ENCODE measurements at regions not wholly inside any gene's neighbourhood (a gene's known extent, or its start where the extent isn't known, plus 50 kb on each side); places are given as distances from the start of the nearest gene placed in this dataset.

GRCh38 chr5:86155796-86156195 lies 461.9 kb upstream of the COX7C start:
- TF ChIP-seq TAF1 (CRISPR knock-in tag; IDR thresholded peaks at IDR 0.05) (no peak), EZH2 (conservative IDR thresholded peaks at IDR 0.05; ENCODE audit: low read depth, low read length) (no peak), ZNF772 (CRISPR knock-in tag; IDR thresholded peaks at IDR 0.05) (no peak), SOX6 (IDR thresholded peaks at IDR 0.05) (no peak), SOX6 (CRISPR knock-in tag; IDR thresholded peaks at IDR 0.05) (no peak), ZNF513 (CRISPR knock-in tag; conservative IDR thresholded peaks at IDR 0.05) (no peak), ZSCAN25 (CRISPR knock-in tag; IDR thresholded peaks at IDR 0.05) (no peak)
- TF ChIP-seq, protein P1, sequence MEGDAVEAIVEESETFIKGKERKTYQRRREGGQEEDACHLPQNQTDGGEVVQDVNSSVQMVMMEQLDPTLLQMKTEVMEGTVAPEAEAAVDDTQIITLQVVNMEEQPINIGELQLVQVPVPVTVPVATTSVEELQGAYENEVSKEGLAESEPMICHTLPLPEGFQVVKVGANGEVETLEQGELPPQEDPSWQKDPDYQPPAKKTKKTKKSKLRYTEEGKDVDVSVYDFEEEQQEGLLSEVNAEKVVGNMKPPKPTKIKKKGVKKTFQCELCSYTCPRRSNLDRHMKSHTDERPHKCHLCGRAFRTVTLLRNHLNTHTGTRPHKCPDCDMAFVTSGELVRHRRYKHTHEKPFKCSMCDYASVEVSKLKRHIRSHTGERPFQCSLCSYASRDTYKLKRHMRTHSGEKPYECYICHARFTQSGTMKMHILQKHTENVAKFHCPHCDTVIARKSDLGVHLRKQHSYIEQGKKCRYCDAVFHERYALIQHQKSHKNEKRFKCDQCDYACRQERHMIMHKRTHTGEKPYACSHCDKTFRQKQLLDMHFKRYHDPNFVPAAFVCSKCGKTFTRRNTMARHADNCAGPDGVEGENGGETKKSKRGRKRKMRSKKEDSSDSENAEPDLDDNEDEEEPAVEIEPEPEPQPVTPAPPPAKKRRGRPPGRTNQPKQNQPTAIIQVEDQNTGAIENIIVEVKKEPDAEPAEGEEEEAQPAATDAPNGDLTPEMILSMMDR (CRISPR knock-in tag; IDR thresholded peaks at IDR 0.05), result no peak
- TF ChIP-seq, protein P2, sequence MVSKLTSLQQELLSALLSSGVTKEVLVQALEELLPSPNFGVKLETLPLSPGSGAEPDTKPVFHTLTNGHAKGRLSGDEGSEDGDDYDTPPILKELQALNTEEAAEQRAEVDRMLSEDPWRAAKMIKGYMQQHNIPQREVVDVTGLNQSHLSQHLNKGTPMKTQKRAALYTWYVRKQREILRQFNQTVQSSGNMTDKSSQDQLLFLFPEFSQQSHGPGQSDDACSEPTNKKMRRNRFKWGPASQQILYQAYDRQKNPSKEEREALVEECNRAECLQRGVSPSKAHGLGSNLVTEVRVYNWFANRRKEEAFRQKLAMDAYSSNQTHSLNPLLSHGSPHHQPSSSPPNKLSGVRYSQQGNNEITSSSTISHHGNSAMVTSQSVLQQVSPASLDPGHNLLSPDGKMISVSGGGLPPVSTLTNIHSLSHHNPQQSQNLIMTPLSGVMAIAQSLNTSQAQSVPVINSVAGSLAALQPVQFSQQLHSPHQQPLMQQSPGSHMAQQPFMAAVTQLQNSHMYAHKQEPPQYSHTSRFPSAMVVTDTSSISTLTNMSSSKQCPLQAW (CRISPR knock-in tag; IDR thresholded peaks at IDR 0.05), result no peak

Data from HepG2 (cell line).